ENCODE measurements at regions not wholly inside any gene's neighbourhood (a gene's known extent, or its start where the extent isn't known, plus 50 kb on each side); places are given as distances from the start of the nearest gene placed in this dataset.

DNA sequence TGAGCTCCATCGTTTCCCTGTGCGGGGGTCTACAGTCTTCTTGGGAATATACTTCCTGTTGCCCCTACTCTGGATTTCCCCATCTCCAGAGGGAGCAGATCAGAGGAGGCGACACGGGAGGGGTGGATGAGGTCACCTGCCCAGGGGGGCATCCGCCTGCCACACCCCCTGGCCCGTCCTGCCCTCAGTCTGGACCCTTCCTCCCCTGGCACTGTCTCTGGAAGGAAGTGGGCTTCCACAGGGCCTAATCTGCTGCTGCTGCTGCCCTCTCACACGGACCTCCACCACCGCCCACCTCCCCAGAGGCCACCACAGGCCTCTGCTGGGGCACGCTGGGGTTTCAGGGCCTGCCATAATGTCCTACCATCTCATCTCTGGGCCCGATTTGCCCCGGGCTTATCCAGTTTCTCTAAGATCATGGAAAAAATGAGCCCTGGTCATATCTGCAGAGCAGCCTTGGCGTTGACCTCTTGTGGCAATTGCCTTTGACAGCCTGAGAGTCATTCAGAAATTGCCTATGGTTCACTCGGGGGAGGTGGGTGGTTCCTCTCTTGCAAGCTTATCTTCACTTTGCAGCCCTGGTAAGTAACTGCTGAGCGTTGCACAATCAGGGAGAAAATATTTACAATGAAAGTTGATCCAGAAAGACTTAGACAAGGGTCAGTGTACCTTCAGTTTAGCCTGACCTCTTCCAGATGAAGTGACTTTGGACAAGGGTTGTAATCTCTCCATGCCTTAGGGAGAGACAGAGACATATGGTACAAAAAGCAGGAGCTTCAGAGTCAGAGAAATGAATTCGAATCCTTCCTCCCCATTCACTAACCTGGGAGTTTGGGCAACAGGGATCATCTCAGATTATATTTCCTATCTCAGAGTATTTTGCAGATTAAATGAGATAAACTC is 252.4 kb downstream of the TOMM20 start:
- DNase-seq: no peak

DNA sequence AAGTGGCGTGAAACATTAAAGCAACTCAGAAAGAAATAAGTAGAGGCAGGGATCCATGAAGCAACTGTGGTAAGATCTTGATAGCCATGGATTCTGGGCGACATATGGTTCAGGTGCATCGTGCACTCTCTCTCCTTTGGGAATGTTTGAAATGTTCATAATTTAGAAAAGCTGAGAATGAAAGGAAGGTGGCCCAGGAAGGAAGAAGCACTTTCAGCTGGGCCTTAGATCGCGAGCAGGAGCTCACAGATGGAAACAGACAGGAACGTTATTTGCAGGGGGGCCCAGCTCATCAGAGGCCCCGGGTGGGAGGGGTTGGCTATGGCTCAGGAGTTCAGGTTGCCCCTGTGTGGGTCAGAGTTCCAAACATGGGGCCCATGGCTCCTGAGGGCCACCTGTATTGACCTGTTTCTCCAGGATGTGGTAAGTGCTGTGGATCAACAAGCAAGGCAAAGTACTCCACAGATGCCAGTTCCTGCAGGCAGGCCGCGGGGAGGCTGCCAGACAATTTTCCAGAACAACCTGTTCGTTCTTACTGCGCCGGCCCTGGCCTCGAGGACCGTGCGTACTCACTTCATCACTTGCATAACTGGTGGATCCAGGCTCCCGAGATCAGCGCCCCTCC is 253.2 kb downstream of the TOMM20 start:
- no peak for DNase-seq

- no peak for DNase-seq
These were observed 254.0 kb downstream of the TOMM20 start for GRCh38 chr1:234874291-234875288.

GRCh38 chr1:234871710-234872271 is 256.8 kb downstream of the TOMM20 start:
- DNase-seq: no peak

- no peak for DNase-seq
These were observed 257.5 kb downstream of the TOMM20 start for GRCh38 chr1:234871039-234871709.

DNA sequence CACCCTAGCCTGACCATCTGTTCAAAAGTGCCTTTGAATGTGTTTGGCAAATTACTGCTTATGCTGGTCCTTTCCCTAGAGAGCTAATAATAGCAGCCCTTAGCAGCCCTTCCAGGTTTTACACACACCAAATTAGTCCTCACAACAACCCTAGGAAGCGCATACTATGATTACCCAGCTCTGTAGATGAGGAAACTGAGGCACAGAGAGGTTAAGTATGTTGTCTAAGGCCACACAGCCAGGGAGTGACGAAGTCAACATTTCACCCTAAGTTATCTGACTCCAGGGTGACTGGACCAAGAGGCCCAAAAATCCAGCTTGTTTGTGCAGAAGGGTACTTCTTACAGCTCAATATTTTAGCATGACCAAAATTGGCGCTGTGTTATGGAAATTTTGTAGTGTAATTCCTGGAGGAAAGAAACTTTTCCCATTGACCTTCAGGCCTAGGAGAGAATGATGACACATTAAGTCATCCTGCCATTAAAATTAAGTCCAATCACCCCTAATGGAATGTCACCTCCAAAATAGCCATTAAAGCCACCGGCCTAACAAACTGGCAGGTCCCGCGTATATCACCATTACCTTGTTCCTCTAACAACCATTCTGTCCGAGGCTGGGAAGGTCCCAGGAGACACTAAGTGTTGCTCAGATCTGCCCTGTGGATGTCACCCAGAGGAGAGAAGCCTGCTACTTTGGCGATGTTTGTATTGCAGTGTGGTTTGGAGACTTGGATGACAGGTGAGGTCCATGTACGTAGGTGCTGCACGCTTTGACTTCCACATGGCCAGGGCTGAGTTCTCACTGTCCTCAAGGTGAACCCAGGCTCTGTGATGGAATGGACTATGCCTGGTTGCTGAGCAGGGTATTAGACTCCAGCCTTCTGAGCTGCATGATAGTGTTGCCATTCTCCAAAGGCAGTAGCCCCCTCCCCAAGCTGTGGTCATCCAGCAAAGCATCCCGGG is 258.3 kb downstream of the TOMM20 start:
- DNase-seq: no peak

DNA sequence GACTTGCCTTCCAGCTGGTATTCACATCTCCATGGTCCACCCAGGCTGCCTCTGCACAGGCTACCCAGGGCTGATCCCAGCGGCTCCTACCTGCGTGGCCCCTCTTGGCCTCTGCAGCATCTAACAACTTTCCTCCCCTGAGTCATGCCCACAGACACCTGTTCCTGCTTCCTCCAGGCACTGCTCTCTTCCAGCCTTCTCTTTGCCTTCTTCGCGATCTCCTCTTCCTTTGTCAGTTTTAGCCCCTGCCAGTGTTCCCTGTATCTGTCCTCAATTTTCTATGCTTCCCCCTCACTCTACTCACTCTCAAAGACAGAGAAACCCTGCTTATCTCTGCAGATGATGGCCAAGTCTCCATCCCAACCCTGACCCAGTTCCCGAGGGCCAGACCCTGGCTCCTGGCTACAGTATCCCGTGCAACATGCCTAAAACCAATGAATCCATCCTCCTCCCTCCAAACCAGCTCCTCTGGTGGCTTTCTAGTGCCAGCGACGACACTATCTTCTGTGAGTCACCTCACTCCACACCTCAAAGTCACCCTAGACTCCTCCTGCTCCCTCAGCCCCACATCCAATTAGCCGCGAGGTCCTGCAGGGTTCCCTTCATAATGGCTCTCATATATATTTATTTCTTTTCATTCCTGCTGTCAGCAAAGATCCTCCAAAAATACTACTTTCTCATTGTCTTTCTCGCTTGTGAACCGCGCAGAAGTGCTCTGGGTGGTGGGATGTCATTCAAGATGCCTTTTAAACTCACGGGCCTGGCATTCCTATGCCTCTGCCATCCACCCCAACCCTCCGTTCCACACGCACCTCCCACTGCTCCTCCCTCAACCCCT is 259.2 kb downstream of the TOMM20 start:
- DNase-seq: no peak

GRCh38 chr1:234868296-234869147 is 258.5 kb upstream of the IRF2BP2 start:
- DNase-seq: no peak

- DNase-seq: no peak
These were observed 256.3 kb upstream of the IRF2BP2 start for GRCh38 chr1:234866007-234866866.

GRCh38 chr1:234865171-234866006 is 255.4 kb upstream of the IRF2BP2 start:
- no peak for DNase-seq

DNA sequence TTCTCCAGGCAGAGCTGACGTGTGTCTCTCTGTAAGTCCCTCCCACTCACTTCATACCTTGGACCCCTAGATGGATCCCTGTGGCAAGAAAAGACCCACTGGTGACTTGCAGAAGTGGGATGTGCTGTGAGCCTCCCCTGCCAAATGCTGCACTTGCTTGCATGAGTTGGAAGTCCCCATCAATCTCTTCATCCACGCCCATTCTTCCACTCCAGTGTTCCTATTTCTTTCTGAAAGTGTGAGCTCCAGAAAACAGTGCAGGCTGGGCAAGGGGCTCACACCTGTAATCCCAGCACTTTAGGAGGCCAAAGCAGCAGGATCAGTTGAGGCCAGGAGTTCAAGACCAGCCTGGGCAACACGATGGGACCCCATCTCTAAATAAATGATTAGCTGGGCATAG is 254.1 kb upstream of the IRF2BP2 start:
- DNase-seq: no peak

DNA sequence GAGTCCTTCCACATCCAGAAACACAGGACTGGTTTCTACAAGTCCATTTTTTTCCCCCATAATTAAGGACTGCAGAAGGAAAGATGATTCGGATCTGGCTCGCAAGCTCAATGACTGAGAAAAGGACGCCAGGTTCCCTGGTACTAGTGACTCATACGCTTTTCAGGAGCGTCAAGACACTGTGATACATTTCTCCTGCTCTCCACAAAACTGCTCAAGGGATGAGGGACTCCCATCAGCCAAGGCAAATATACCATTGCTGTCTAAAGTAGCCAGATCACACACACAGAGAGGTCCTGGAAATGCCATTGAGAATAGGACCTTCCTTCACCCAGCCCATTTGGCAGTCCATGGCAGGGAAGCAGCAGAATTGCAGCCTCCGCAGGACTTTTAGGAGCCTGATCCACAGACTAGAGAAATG is 253.6 kb upstream of the IRF2BP2 start:
- no peak for DNase-seq

DNA sequence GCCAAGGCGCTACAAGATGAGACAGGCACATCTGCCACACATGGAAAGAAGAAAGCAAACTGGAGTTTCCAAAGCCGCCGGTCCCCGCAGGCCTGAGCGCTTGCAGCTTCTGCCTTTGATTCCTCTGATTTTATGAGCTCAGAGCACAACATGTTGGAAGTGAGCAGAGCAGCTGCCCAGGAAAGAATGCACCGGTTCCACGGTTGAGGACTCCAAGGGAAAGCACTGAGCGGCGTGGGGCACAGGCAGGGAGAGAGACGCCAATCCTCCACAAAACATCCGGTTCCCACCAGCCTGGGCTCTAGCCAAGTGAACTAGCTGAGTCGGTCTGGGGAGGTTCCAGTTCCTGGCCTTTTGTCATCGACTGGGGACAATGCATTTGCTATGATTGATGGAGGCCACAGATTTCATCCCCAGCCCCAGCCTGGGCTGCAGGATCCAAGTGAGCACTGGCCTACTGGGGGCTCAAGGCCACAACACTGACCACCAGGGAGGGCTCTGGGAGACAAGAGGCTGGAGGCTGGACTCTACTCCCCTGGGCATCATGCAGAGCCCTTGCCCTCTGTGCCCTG is 253.1 kb upstream of the IRF2BP2 start:
- DNase-seq: no peak

GRCh38 chr1:234862360-234862943 is 252.5 kb upstream of the IRF2BP2 start:
- no peak for DNase-seq

DNA sequence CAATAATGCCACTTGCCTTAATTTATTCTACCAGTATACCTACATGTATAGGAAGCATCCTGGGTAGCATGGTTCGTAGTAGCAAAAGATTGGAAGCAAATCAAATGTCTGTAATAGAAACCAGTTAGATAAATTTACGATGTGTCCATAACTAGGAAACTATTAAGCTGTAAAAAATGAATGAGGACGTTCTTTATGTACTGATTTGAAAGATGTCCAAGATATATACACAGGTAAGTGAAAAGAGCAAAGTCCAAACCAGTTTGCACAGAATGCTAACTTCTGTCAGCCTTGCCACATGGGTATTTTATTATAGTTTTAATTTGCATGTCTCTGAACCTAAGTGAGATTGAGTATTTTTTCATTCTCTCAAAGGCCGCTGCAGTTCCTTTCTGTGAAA is 251.8 kb upstream of the IRF2BP2 start:
- DNase-seq: no peak

GRCh38 chr1:234861024-234861620 is 251.1 kb upstream of the IRF2BP2 start:
- no peak for DNase-seq

All from amniotic stem cell (primary cell).